Ascending aorta (tissue), 2 donors: ENCODE measurements at regions not wholly inside any gene's neighbourhood (a gene's known extent, or its start where the extent isn't known, plus 50 kb on each side); places are given as distances from the start of the nearest gene placed in this dataset.

Experiments used
- DNase-seq, 2 donors: peaks; one replicate each; pipeline ENCODE4 v3.0.0-alpha.2; 2019; ENCODE audit warnings: low spot score in 2 of 2
- H3K27ac ChIP-seq, 2 donors: fragments of 200-600 bp; sonication (generic); one replicate each; pipeline ENCODE4 v1.5.1; 2016 to 2017; ENCODE audit warnings: mild to moderate bottlenecking in 1 of 2
- H3K27me3 ChIP-seq: fragments of 200-600 bp; sonication (generic); one replicate; pipeline ENCODE4 v1.5.1; 2017
- H3K36me3 ChIP-seq, 2 donors: fragments of 200-600 bp; sonication (generic); one replicate each; pipeline ENCODE4 v1.5.1; 2016
- H3K4me1 ChIP-seq, 2 donors: fragments of 200-600 bp; sonication (generic); one replicate each; pipeline ENCODE4 v1.5.1; 2016 to 2017; ENCODE audit warnings: mild to moderate bottlenecking in 1 of 2
- H3K4me3 ChIP-seq, 2 donors: fragments of 200-600 bp; sonication (generic); one replicate each; pipeline ENCODE4 v1.5.1; 2016 to 2017; ENCODE audit warnings: mild to moderate bottlenecking in 1 of 2
- H3K9me3 ChIP-seq, 2 donors: fragments of 200-600 bp; sonication (generic); one replicate each; pipeline ENCODE4 v1.5.1; 2016
- CTCF ChIP-seq, 3 experiments: fragments of 200-600 bp in 2 of 3; fragments of 450-650 bp in 1 of 3; sonication (generic) in 2 of 3; IDR thresholded peaks; one replicate each; pipeline ENCODE4 v1.5.1; 2016 to 2019; ENCODE audit warnings: antibody characterized with exemption in 3 of 3, mild to moderate bottlenecking in 1 of 3, moderate library complexity in 1 of 3
- intact Hi-C: fragments of 100-400 bp; cut with DNase I; formaldehyde crosslinking; loops from one replicate; pipeline ENCODE4 v1.15.1; 2023

GRCh38 chr4:41390661-41391060 lies 133.9 kb downstream of the UCHL1 start:
- intact Hi-C loops, result no loop called here
- H3K27me3 ChIP-seq, result no peaks in the 10 kb centered on the region

GRCh38 chr4:41391271-41391670 lies 134.5 kb downstream of the UCHL1 start:
- no peak for DNase-seq
- Histone ChIP-seq H3K27me3 (no peaks in the 10 kb centered on the region), H3K9me3 (no peaks in the 10 kb centered on the region), H3K4me1 (peaks cover 0 to 20% of the 10 kb centered on the region in 2 donors), H3K36me3 (no peaks in the 10 kb centered on the region), H3K4me3 (no peak overlapping the region), H3K27ac (no peak overlapping the region)
- intact Hi-C loops, result no loop called here
- no peak for TF ChIP-seq CTCF (IDR thresholded peaks at IDR 0.05)

More at GRCh38 chr4:41390661-41391060, 133.9 kb downstream of the UCHL1 start:
- Histone ChIP-seq H3K4me3 (no peak overlapping the region), H3K27ac (no peak overlapping the region), H3K4me1 (peaks cover 0 to 20% of the 10 kb centered on the region in 2 donors), H3K36me3 (no peaks in the 10 kb centered on the region), H3K9me3 (no peaks in the 10 kb centered on the region)
- no peak for DNase-seq
- no peak for TF ChIP-seq CTCF (IDR thresholded peaks at IDR 0.05)

GRCh38 chr4:41394481-41394894 lies 137.8 kb downstream of the UCHL1 start:
- intact Hi-C loops, result no loop called here

GRCh38 chr4:41396214-41396613 lies 139.5 kb downstream of the UCHL1 start:
- no peaks in the 10 kb centered on the region for H3K9me3 ChIP-seq
- H3K27ac ChIP-seq, result no peak overlapping the region
- H3K4me1 ChIP-seq, result peaks cover 0 to 40% of the 10 kb centered on the region in 2 donors
- no peak overlapping the region for H3K4me3 ChIP-seq
- DNase-seq, result no peak
- intact Hi-C loops, result no loop called here
- no peaks in the 10 kb centered on the region for H3K27me3 ChIP-seq
- H3K36me3 ChIP-seq, result no peaks in the 10 kb centered on the region
- no peak for TF ChIP-seq CTCF (IDR thresholded peaks at IDR 0.05)

More at GRCh38 chr4:41394481-41394894, 137.8 kb downstream of the UCHL1 start:
- Histone ChIP-seq H3K4me3 (no peak overlapping the region), H3K27ac (peak overlapping the region; percentile 47 to 52), H3K4me1 (peaks cover 0 to 33% of the 10 kb centered on the region in 2 donors), H3K27me3 (no peaks in the 10 kb centered on the region), H3K9me3 (no peaks in the 10 kb centered on the region), H3K36me3 (no peaks in the 10 kb centered on the region)
- no peak for TF ChIP-seq CTCF (IDR thresholded peaks at IDR 0.05)
- no peak for DNase-seq

GRCh38 chr4:41396869-41397268 lies 140.1 kb downstream of the UCHL1 start:
- TF ChIP-seq CTCF (IDR thresholded peaks at IDR 0.05), result no peak
- H3K27me3 ChIP-seq, result no peaks in the 10 kb centered on the region
- H3K4me3 ChIP-seq, result no peak overlapping the region
- H3K4me1 ChIP-seq, result peaks cover 0 to 37% of the 10 kb centered on the region in 2 donors
- no peak for DNase-seq
- intact Hi-C loops, result no loop called here
- H3K36me3 ChIP-seq, result no peaks in the 10 kb centered on the region
- H3K9me3 ChIP-seq, result no peaks in the 10 kb centered on the region
- no peak overlapping the region for H3K27ac ChIP-seq

- Histone ChIP-seq H3K36me3 (no peaks in the 10 kb centered on the region), H3K4me3 (no peak overlapping the region), H3K9me3 (no peaks in the 10 kb centered on the region), H3K27me3 (no peaks in the 10 kb centered on the region), H3K27ac (peak overlapping the region; percentile 2 to 67), H3K4me1 (peaks cover 0 to 37% of the 10 kb centered on the region in 2 donors)
- intact Hi-C loops, result no loop called here
- TF ChIP-seq CTCF (IDR thresholded peaks at IDR 0.05), result no peak
- DNase-seq, result no peak
Measured at GRCh38 chr4:41399231-41399630, 138.7 kb upstream of the LIMCH1 start.
